Vagina (tissue), 2 donors: ENCODE measurements at regions not wholly inside any gene's neighbourhood (a gene's known extent, or its start where the extent isn't known, plus 50 kb on each side); places are given as distances from the start of the nearest gene placed in this dataset.

Source experiments
- CTCF ChIP-seq, 3 experiments: fragments of 450-650 bp in 2 of 3; fragments of 200-600 bp in 1 of 3; sonication (generic) in 1 of 3; IDR thresholded peaks; one replicate each; pipeline ENCODE4 v1.5.1; 2017 to 2019; ENCODE audit warnings: antibody characterized with exemption in 3 of 3, mild to moderate bottlenecking in 2 of 3, moderate library complexity in 2 of 3
- POLR2AphosphoS5 ChIP-seq, 2 donors: sonication (generic); formaldehyde crosslinking; IDR thresholded peaks; one replicate each; pipeline ENCODE4 v1.9.0; 2017; ENCODE audit warnings: antibody characterized with exemption in 2 of 2, mild to moderate bottlenecking in 2 of 2, low read depth in 1 of 2; ENCODE audit not compliant: insufficient read depth in 1 of 2

- no peak for TF ChIP-seq CTCF (IDR thresholded peaks at IDR 0.05)
- no peak for TF ChIP-seq POLR2AphosphoS5 (IDR thresholded peaks at IDR 0.05; ENCODE audit: insufficient read depth in 1 of 2, low read depth in 1 of 2)
Measured at GRCh38 chr1:64357422-64357821, 112.5 kb upstream of the CACHD1 start.
